Prostate gland (tissue), 2 donors: ENCODE measurements at regions not wholly inside any gene's neighbourhood (a gene's known extent, or its start where the extent isn't known, plus 50 kb on each side); places are given as distances from the start of the nearest gene placed in this dataset.

ENCODE experiments used
- DNase-seq: peaks from one replicate; pipeline ENCODE4 v3.0.0-alpha.2; 2019; ENCODE audit warnings: low spot score
- H3K27ac ChIP-seq, 2 donors: fragments of 200-600 bp; sonication (generic); 2 replicates each; pipeline ENCODE4 v1.5.1; 2017 to 2019
- H3K27me3 ChIP-seq: fragments of 200-600 bp; sonication (generic); replicated peaks from 2 replicates; pipeline ENCODE4 v1.5.1; 2019; ENCODE audit not compliant: insufficient read depth
- H3K36me3 ChIP-seq, 2 donors: fragments of 200-600 bp; sonication (generic); 1 replicate in 1 of 2; 2 replicates in 1 of 2; pipeline versions ENCODE4 v1.5.1 to v1.8.1; 2017 to 2019
- H3K4me1 ChIP-seq: fragments of 200-600 bp; sonication (generic); replicated peaks from 2 replicates; pipeline ENCODE4 v1.5.1; 2019
- H3K4me3 ChIP-seq, 2 donors: fragments of 200-600 bp; sonication (generic); 2 replicates each; pipeline ENCODE4 v1.5.1; 2017 to 2019
- H3K9me3 ChIP-seq: fragments of 200-600 bp; sonication (generic); 2 replicates; pipeline ENCODE4 v1.5.1; 2017
- POLR2A ChIP-seq: fragments of 450-650 bp; IDR thresholded peaks from one replicate; pipeline ENCODE4 v1.6.1; 2016; ENCODE audit warnings: antibody characterized with exemption, mild to moderate bottlenecking
- POLR2AphosphoS5 ChIP-seq: sonication (generic); formaldehyde crosslinking; IDR thresholded peaks from one replicate; pipeline ENCODE4 v1.6.1; 2017; ENCODE audit warnings: antibody characterized with exemption
- WGBS: methylation state at CpG from one replicate; pipeline ENCODE4 v1.1.5; 2018; 5-methylcytosine and 5-hydroxymethylcytosine counted together
- intact Hi-C: fragments of 100-400 bp; cut with DNase I; formaldehyde crosslinking; loops from one replicate; pipeline ENCODE4 v1.14.2; 2022
- TF ChIP-seq, protein P1 (sequence below), 4 experiments: fragments of 200-600 bp in 2 of 4; fragments of 450-650 bp in 2 of 4; sonication (generic) in 2 of 4; IDR thresholded peaks; 1 replicate in 3 of 4; 2 replicates in 1 of 4; pipeline ENCODE4 v1.5.1; 2016 to 2019; ENCODE audit warnings: antibody characterized with exemption in 4 of 4, mild to moderate bottlenecking in 2 of 4, moderate library complexity in 2 of 4

- intact Hi-C loops: no loop called here
- no peaks in the 10 kb centered on the region for H3K9me3 ChIP-seq
- DNase-seq: no peak
- no peaks in the 10 kb centered on the region for H3K4me1 ChIP-seq
- H3K27ac ChIP-seq: no peak overlapping the region
- H3K36me3 ChIP-seq: no peaks in the 10 kb centered on the region
- H3K27me3 ChIP-seq: no peaks in the 10 kb centered on the region
- TF ChIP-seq, protein P1, sequence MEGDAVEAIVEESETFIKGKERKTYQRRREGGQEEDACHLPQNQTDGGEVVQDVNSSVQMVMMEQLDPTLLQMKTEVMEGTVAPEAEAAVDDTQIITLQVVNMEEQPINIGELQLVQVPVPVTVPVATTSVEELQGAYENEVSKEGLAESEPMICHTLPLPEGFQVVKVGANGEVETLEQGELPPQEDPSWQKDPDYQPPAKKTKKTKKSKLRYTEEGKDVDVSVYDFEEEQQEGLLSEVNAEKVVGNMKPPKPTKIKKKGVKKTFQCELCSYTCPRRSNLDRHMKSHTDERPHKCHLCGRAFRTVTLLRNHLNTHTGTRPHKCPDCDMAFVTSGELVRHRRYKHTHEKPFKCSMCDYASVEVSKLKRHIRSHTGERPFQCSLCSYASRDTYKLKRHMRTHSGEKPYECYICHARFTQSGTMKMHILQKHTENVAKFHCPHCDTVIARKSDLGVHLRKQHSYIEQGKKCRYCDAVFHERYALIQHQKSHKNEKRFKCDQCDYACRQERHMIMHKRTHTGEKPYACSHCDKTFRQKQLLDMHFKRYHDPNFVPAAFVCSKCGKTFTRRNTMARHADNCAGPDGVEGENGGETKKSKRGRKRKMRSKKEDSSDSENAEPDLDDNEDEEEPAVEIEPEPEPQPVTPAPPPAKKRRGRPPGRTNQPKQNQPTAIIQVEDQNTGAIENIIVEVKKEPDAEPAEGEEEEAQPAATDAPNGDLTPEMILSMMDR (IDR thresholded peaks at IDR 0.05): no peak
- no peak for TF ChIP-seq POLR2A
- no peak for TF ChIP-seq POLR2AphosphoS5
- WGBS: 32% methylated on average over 1 of the region's 1 CpG
- H3K4me3 ChIP-seq: no peak overlapping the region
Observed at GRCh38 chr9:80146466-80146865, 574.7 kb downstream of the TLE4 start.

GRCh38 chr9:80144856-80145255 is 573.1 kb downstream of the TLE4 start:
- no peaks in the 10 kb centered on the region for H3K9me3 ChIP-seq
- WGBS: 47% methylated on average over 2 of the region's 2 CpGs
- H3K27me3 ChIP-seq: no peaks in the 10 kb centered on the region
- intact Hi-C loops: no loop called here
- H3K36me3 ChIP-seq: no peaks in the 10 kb centered on the region
- H3K27ac ChIP-seq: no peak overlapping the region
- no peak for TF ChIP-seq POLR2AphosphoS5
- TF ChIP-seq, protein P1 (IDR thresholded peaks at IDR 0.05): no peak
- TF ChIP-seq POLR2A: no peak
- no peaks in the 10 kb centered on the region for H3K4me1 ChIP-seq
- no peak for DNase-seq
- no peak overlapping the region for H3K4me3 ChIP-seq

- Histone ChIP-seq H3K9me3 (no peaks in the 10 kb centered on the region), H3K27me3 (no peaks in the 10 kb centered on the region), H3K4me1 (no peaks in the 10 kb centered on the region), H3K27ac (no peak overlapping the region), H3K4me3 (no peak overlapping the region), H3K36me3 (no peaks in the 10 kb centered on the region)
- intact Hi-C loops: no loop called here
- DNase-seq: no peak
- 95% methylated on average over 2 of the region's 2 CpGs for WGBS
- TF ChIP-seq POLR2AphosphoS5 (no peak), POLR2A (no peak)
- TF ChIP-seq, protein P1 (IDR thresholded peaks at IDR 0.05): no peak
Observed at GRCh38 chr9:80144406-80144805, 572.6 kb downstream of the TLE4 start.

DNA sequence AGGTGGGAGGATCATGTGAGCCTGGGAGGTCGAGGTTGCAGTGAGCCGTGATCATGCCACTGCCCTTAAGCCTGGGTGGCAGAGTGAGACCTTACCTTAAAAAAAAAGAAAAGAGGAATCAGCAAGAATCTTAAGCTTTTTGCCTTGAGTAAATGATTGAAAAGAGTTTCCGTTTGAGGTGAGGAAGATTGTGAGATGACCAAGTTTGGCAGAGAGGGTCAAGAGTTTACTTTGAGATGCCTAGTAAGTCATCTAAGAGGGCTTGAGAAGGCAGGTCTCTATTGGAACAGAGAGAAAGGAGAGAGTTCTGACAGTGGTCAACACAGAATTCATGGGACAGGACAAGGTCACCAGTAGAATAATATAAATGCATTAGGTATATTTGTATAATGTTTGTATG is 572.1 kb downstream of the TLE4 start:
- H3K4me1 ChIP-seq: no peaks in the 10 kb centered on the region
- H3K9me3 ChIP-seq: no peaks in the 10 kb centered on the region
- H3K36me3 ChIP-seq: no peaks in the 10 kb centered on the region
- no peaks in the 10 kb centered on the region for H3K27me3 ChIP-seq
- H3K4me3 ChIP-seq: no peak overlapping the region
- no peak for TF ChIP-seq POLR2AphosphoS5
- TF ChIP-seq, protein P1 (IDR thresholded peaks at IDR 0.05): no peak
- no peak for TF ChIP-seq POLR2A
- H3K27ac ChIP-seq: no peak overlapping the region
- 89% methylated on average over 3 of the region's 3 CpGs for WGBS
- DNase-seq: no peak
- intact Hi-C loops: no loop called here

- Histone ChIP-seq H3K27ac (no peak overlapping the region), H3K9me3 (no peaks in the 10 kb centered on the region), H3K4me1 (no peaks in the 10 kb centered on the region), H3K4me3 (no peak overlapping the region), H3K36me3 (no peaks in the 10 kb centered on the region), H3K27me3 (no peaks in the 10 kb centered on the region)
- TF ChIP-seq, protein P1 (IDR thresholded peaks at IDR 0.05): no peak
- TF ChIP-seq POLR2AphosphoS5 (no peak), POLR2A (no peak)
- no peak for DNase-seq
- 64% methylated on average over 2 of the region's 2 CpGs for WGBS
- intact Hi-C loops: no loop called here
Observed at GRCh38 chr9:80134487-80134886, 562.7 kb downstream of the TLE4 start.
